K562 (cell line): ENCODE measurements at regions not wholly inside any gene's neighbourhood (a gene's known extent, or its start where the extent isn't known, plus 50 kb on each side); places are given as distances from the start of the nearest gene placed in this dataset.

Source experiments
- CBX3 ChIP-seq, 2 experiments: IDR thresholded peaks; 1 replicate in 1 of 2; 2 replicates in 1 of 2; pipeline ENCODE4 v1.6.1; 2012; ENCODE audit warnings: inconsistent platforms in 2 of 2, low read length in 2 of 2, borderline replicate concordance in 1 of 2, control low read depth in 1 of 2
- TF ChIP-seq, protein P1 (sequence below): fragments of 200-600 bp; sonication (generic); IDR thresholded peaks from one replicate; pipeline ENCODE4 v1.6.1; 2012; ENCODE audit warnings: mild to moderate bottlenecking, low read depth, low read length, inconsistent platforms

GRCh38 chr1:229985613-229986010, 81.4 kb upstream of the GALNT2 start (continued):
- TF ChIP-seq, protein P1, sequence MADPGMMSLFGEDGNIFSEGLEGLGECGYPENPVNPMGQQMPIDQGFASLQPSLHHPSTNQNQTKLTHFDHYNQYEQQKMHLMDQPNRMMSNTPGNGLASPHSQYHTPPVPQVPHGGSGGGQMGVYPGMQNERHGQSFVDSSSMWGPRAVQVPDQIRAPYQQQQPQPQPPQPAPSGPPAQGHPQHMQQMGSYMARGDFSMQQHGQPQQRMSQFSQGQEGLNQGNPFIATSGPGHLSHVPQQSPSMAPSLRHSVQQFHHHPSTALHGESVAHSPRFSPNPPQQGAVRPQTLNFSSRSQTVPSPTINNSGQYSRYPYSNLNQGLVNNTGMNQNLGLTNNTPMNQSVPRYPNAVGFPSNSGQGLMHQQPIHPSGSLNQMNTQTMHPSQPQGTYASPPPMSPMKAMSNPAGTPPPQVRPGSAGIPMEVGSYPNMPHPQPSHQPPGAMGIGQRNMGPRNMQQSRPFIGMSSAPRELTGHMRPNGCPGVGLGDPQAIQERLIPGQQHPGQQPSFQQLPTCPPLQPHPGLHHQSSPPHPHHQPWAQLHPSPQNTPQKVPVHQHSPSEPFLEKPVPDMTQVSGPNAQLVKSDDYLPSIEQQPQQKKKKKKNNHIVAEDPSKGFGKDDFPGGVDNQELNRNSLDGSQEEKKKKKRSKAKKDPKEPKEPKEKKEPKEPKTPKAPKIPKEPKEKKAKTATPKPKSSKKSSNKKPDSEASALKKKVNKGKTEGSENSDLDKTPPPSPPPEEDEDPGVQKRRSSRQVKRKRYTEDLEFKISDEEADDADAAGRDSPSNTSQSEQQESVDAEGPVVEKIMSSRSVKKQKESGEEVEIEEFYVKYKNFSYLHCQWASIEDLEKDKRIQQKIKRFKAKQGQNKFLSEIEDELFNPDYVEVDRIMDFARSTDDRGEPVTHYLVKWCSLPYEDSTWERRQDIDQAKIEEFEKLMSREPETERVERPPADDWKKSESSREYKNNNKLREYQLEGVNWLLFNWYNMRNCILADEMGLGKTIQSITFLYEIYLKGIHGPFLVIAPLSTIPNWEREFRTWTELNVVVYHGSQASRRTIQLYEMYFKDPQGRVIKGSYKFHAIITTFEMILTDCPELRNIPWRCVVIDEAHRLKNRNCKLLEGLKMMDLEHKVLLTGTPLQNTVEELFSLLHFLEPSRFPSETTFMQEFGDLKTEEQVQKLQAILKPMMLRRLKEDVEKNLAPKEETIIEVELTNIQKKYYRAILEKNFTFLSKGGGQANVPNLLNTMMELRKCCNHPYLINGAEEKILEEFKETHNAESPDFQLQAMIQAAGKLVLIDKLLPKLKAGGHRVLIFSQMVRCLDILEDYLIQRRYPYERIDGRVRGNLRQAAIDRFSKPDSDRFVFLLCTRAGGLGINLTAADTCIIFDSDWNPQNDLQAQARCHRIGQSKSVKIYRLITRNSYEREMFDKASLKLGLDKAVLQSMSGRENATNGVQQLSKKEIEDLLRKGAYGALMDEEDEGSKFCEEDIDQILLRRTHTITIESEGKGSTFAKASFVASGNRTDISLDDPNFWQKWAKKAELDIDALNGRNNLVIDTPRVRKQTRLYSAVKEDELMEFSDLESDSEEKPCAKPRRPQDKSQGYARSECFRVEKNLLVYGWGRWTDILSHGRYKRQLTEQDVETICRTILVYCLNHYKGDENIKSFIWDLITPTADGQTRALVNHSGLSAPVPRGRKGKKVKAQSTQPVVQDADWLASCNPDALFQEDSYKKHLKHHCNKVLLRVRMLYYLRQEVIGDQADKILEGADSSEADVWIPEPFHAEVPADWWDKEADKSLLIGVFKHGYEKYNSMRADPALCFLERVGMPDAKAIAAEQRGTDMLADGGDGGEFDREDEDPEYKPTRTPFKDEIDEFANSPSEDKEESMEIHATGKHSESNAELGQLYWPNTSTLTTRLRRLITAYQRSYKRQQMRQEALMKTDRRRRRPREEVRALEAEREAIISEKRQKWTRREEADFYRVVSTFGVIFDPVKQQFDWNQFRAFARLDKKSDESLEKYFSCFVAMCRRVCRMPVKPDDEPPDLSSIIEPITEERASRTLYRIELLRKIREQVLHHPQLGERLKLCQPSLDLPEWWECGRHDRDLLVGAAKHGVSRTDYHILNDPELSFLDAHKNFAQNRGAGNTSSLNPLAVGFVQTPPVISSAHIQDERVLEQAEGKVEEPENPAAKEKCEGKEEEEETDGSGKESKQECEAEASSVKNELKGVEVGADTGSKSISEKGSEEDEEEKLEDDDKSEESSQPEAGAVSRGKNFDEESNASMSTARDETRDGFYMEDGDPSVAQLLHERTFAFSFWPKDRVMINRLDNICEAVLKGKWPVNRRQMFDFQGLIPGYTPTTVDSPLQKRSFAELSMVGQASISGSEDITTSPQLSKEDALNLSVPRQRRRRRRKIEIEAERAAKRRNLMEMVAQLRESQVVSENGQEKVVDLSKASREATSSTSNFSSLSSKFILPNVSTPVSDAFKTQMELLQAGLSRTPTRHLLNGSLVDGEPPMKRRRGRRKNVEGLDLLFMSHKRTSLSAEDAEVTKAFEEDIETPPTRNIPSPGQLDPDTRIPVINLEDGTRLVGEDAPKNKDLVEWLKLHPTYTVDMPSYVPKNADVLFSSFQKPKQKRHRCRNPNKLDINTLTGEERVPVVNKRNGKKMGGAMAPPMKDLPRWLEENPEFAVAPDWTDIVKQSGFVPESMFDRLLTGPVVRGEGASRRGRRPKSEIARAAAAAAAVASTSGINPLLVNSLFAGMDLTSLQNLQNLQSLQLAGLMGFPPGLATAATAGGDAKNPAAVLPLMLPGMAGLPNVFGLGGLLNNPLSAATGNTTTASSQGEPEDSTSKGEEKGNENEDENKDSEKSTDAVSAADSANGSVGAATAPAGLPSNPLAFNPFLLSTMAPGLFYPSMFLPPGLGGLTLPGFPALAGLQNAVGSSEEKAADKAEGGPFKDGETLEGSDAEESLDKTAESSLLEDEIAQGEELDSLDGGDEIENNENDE: no peak
- no peak for TF ChIP-seq CBX3 (IDR thresholded peaks at IDR 0.05; ENCODE audit: borderline replicate concordance in 1 of 2, low read length in 2 of 2)
